BLaER1 (cell line): ENCODE measurements at regions not wholly inside any gene's neighbourhood (a gene's known extent, or its start where the extent isn't known, plus 50 kb on each side); places are given as distances from the start of the nearest gene placed in this dataset.

Source experiments
- H3K27ac ChIP-seq: shearing (Covaris generic); formaldehyde crosslinking; 2 replicates; pipeline ENCODE4 v1.8.1; 2022
- H3K27me3 ChIP-seq: shearing (Covaris generic); formaldehyde crosslinking; 2 replicates; pipeline ENCODE4 v1.8.1; 2022
- H3K36me3 ChIP-seq: shearing (Covaris generic); formaldehyde crosslinking; 2 replicates; pipeline ENCODE4 v1.8.1; 2022
- H3K4me1 ChIP-seq: shearing (Covaris generic); formaldehyde crosslinking; 2 replicates; pipeline ENCODE4 v1.8.1; 2022
- H3K4me2 ChIP-seq: shearing (Covaris generic); formaldehyde crosslinking; 2 replicates; pipeline ENCODE4 v1.8.1; 2022
- H3K4me3 ChIP-seq: shearing (Covaris generic); formaldehyde crosslinking; 2 replicates; pipeline ENCODE4 v1.8.1; 2022
- H3K9ac ChIP-seq: shearing (Covaris generic); formaldehyde crosslinking; 2 replicates; pipeline ENCODE4 v1.8.1; 2022
- H3K9me3 ChIP-seq: shearing (Covaris generic); formaldehyde crosslinking; 2 replicates; pipeline ENCODE4 v1.8.1; 2022
- H4K20me1 ChIP-seq: shearing (Covaris generic); formaldehyde crosslinking; 2 replicates; pipeline ENCODE4 v1.8.1; 2022
- Cebpa-rat ChIP-seq: shearing (Covaris generic); IDR thresholded peaks from 2 replicates; pipeline ENCODE4 v1.8.1; 2022

DNA sequence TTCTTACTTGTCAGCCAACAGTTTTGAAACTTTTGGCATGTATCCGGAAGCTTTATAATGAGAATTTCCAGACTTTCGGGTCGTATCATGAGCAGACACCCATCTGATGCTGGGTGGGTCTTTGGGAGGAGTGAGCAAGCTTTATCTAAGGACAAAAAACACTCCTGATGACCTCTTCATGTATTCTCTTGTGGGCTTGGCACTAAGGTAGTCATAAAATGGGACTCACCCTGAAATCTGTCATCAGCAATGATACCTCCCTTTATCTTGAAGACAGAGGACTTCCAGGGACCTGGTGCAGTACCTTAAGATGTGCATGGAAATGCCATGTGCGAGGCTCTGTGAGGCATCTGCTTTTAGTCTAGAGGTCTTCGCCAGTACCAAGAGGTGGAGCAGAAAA lies 346.3 kb upstream of the PPARGC1A start:
- H4K20me1 ChIP-seq = no peaks in the 10 kb centered on the region
- H3K9me3 ChIP-seq = no peaks in the 10 kb centered on the region
- no peak overlapping the region for H3K4me3 ChIP-seq
- H3K9ac ChIP-seq = no peak overlapping the region
- TF ChIP-seq Cebpa-rat = no peak
- H3K27ac ChIP-seq = no peak overlapping the region
- H3K36me3 ChIP-seq = no peaks in the 10 kb centered on the region
- H3K4me2 ChIP-seq = no peak overlapping the region
- H3K27me3 ChIP-seq = no peaks in the 10 kb centered on the region
- no peaks in the 10 kb centered on the region for H3K4me1 ChIP-seq

DNA sequence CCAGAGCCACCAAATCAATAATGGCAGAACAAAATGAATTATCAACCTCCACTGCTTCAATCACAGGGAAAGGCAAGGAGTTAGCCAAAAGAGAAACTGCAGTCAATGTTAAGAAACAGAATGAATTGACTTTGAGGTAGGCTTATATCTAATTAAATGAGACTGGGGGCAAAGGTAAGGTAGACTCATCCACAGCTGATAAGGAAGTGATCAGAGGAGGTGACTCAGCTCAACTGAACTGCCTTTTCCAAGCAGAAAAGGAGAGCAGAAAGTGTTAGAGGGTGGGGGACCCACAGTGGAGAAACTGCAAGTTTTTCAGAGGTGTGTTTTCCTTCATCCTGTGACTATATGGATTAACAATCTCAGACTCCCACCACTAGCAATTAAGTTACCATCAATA lies 345.8 kb upstream of the PPARGC1A start:
- Histone ChIP-seq H3K4me2 (no peak overlapping the region), H3K9ac (no peak overlapping the region), H4K20me1 (no peaks in the 10 kb centered on the region)

DNA sequence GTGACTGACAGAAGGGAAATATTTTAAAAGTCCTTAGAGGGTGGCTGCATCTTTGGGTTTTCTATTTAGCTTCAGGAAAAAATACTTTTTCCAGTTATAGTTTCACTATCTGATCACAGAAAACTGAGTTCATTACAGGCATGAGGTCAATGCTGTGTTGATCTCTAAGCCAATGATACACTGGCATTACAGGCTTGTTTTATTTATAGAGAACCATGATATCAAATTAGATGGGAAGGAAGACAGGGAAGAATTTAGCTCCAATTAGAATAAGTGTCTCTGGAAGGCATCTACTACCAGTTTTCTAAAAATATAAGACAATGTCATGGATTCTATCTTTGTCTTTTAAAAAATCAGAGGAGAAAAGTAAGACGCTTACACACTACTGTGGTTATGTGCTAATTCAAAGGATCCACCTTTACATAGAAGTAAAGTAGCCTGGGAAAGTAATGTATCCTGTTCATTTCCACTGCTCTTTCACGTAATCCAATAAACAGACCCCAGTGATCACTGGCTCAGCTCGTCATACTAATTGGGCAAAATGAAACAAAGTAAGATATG lies 344.5 kb upstream of the PPARGC1A start:
- Histone ChIP-seq H3K27ac (no peak overlapping the region), H3K4me3 (no peak overlapping the region), H3K36me3 (no peaks in the 10 kb centered on the region), H3K27me3 (no peaks in the 10 kb centered on the region), H3K4me2 (no peak overlapping the region), H4K20me1 (no peaks in the 10 kb centered on the region), H3K4me1 (no peaks in the 10 kb centered on the region), H3K9ac (no peak overlapping the region), H3K9me3 (no peaks in the 10 kb centered on the region)
- no peak for TF ChIP-seq Cebpa-rat

More for the DNA sequence above, 345.8 kb upstream of the PPARGC1A start:
- H3K27ac ChIP-seq = no peak overlapping the region
- H3K9me3 ChIP-seq = no peaks in the 10 kb centered on the region
- H3K36me3 ChIP-seq = no peaks in the 10 kb centered on the region
- TF ChIP-seq Cebpa-rat = no peak
- H3K4me3 ChIP-seq = no peak overlapping the region
- no peaks in the 10 kb centered on the region for H3K4me1 ChIP-seq
- H3K27me3 ChIP-seq = no peaks in the 10 kb centered on the region

DNA sequence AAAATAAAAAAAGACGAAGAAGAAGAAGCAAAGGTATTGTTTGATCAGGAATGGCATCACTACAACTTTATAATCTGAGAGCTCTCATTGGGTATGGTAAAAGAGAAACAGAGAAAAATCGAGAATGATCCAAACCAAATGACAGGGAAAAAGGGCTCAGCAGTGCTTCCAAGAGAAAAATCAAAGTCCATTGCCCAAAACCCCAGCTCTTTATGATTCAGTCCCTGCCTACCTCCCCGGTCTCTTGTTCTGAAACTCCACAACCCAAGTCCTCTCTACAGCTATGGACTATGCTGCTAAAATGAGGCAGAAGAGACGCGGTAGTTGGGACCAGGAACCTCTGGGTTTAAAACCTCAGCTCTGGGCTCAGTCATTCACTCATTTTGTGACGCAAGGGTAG lies 341.1 kb upstream of the PPARGC1A start:
- no peak overlapping the region for H3K27ac ChIP-seq
- no peaks in the 10 kb centered on the region for H3K27me3 ChIP-seq
- H3K9ac ChIP-seq = no peak overlapping the region
- H3K9me3 ChIP-seq = no peaks in the 10 kb centered on the region
- H3K4me3 ChIP-seq = no peak overlapping the region
- no peak overlapping the region for H3K4me2 ChIP-seq
- no peaks in the 10 kb centered on the region for H4K20me1 ChIP-seq
- TF ChIP-seq Cebpa-rat = no peak
- H3K4me1 ChIP-seq = peaks cover 14% of the 10 kb centered on the region
- H3K36me3 ChIP-seq = no peaks in the 10 kb centered on the region

DNA sequence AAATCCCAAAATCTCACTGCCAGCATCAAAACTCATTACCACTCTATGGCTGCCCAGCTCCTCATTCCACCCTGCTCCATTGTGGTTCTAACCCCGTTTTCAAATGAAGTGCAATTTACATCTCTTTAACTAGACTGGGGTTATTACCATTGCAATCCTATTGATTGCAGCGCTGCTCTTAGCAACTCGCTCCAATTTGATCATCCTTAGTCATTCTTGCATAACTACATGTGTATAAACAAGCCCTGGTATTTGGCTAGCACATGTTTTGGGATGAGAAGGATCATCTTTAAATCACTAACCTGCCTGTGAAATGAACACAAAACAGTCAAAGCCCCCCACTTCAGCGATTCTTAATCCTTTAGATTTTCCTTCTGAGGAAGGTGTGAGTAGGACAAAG lies 340.1 kb upstream of the PPARGC1A start:
- peaks cover 16% of the 10 kb centered on the region for H3K4me1 ChIP-seq
- H3K27me3 ChIP-seq = no peaks in the 10 kb centered on the region
- H4K20me1 ChIP-seq = no peaks in the 10 kb centered on the region
- no peaks in the 10 kb centered on the region for H3K9me3 ChIP-seq
- H3K9ac ChIP-seq = no peak overlapping the region
- no peak overlapping the region for H3K4me3 ChIP-seq
- no peak for TF ChIP-seq Cebpa-rat
- H3K27ac ChIP-seq = no peak overlapping the region
- H3K36me3 ChIP-seq = no peaks in the 10 kb centered on the region
- no peak overlapping the region for H3K4me2 ChIP-seq

DNA sequence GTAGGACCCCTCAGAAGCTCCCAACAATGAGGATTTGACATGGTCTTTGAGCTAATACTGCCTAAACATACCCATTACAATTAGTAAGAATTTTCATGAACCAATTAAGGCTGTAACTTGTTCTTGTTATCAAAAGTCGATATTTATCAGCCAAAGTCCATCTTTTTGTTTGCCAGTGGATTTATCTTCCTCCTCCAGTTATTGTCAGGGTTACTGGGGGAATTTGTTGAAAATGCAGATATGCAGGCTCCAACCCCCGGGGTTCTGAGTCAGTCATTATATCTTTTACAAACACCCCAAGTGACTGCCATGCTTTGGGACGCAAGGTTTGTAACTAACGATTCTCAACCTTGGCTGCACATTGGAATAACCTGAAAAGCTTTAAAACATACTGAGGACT lies 338.8 kb upstream of the PPARGC1A start:
- Histone ChIP-seq H3K4me2 (no peak overlapping the region), H3K9me3 (no peaks in the 10 kb centered on the region), H3K27me3 (no peaks in the 10 kb centered on the region), H3K36me3 (no peaks in the 10 kb centered on the region), H3K9ac (no peak overlapping the region), H3K4me3 (no peak overlapping the region), H3K4me1 (peaks cover 16% of the 10 kb centered on the region), H4K20me1 (no peaks in the 10 kb centered on the region), H3K27ac (no peak overlapping the region)
- TF ChIP-seq Cebpa-rat = no peak

DNA sequence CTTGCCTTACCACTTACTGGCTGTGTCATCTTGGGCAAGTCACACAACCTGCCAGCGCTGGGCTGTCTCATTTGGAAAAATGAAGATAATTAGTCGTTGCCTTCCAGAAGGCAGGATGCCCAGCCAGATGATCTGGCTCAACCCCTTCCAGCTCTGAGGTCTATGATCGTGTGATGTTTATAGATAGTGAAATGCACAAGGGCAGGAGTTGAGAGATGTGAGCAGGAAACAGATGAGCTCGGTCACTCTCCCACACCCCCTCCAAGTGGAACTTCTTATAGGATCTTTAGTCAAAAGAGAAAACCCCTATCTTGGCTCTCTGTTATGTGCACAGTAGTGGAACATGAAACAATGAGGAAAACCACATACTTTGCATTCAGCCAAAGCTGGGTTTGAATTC lies 336.8 kb upstream of the PPARGC1A start:
- Histone ChIP-seq H3K4me3 (no peak overlapping the region), H4K20me1 (no peaks in the 10 kb centered on the region), H3K27ac (no peak overlapping the region), H3K9me3 (no peaks in the 10 kb centered on the region), H3K27me3 (no peaks in the 10 kb centered on the region), H3K9ac (no peak overlapping the region), H3K4me2 (peak overlapping the region; percentile 49), H3K36me3 (no peaks in the 10 kb centered on the region), H3K4me1 (peaks cover 16% of the 10 kb centered on the region)
- TF ChIP-seq Cebpa-rat = no peak

DNA sequence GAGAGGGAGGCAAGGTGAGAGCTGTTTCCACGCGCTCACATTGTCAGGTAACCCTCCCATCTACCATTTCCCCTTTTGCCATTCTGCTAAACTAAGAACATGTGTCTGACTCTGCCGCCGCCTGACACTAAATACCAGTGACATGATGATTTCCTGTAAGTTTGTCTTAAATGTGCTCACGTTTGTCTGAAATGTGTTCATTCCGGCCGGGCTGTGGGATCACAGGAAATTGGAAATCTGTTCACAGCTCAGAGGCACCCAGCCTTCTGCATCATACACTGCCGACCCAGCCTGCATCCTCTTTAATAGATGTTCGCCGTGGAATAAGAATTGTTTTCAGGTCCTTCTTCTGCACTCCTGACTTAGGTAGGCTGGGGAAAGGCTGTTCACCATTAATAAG lies 336.2 kb upstream of the PPARGC1A start:
- peaks cover 16% of the 10 kb centered on the region for H3K4me1 ChIP-seq
- TF ChIP-seq Cebpa-rat = no peak

DNA sequence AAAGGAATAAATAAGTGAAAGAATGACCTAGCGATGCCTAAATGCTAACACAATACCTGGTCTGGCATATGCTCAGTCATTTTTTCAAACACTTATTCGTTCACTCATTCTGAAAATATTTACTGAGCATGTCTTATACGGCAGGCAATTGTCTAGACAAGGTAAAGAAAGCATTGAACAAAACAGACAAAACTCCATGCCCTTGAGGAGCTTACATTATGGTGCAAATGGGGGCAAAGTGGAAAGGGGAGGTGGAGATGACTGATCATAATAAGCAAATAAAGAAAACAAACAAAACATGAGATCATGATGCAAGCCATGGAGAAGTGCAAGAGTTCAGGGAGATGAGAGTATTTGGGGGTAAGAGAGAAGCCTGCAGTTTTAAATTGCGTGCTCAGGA lies 334.6 kb upstream of the PPARGC1A start:
- no peaks in the 10 kb centered on the region for H4K20me1 ChIP-seq
- no peak overlapping the region for H3K27ac ChIP-seq
- no peak for TF ChIP-seq Cebpa-rat
- H3K27me3 ChIP-seq = no peaks in the 10 kb centered on the region
- no peak overlapping the region for H3K9ac ChIP-seq
- H3K9me3 ChIP-seq = no peaks in the 10 kb centered on the region
- H3K4me1 ChIP-seq = peaks cover 16% of the 10 kb centered on the region
- no peak overlapping the region for H3K4me2 ChIP-seq
- H3K4me3 ChIP-seq = no peak overlapping the region
- no peaks in the 10 kb centered on the region for H3K36me3 ChIP-seq

More for the DNA sequence above, 336.2 kb upstream of the PPARGC1A start:
- H3K4me3 ChIP-seq = no peak overlapping the region
- H3K27me3 ChIP-seq = no peaks in the 10 kb centered on the region
- H3K27ac ChIP-seq = no peak overlapping the region
- peak overlapping the region; percentile 49 for H3K4me2 ChIP-seq
- no peaks in the 10 kb centered on the region for H4K20me1 ChIP-seq
- H3K9ac ChIP-seq = no peak overlapping the region
- no peaks in the 10 kb centered on the region for H3K9me3 ChIP-seq
- no peaks in the 10 kb centered on the region for H3K36me3 ChIP-seq

DNA sequence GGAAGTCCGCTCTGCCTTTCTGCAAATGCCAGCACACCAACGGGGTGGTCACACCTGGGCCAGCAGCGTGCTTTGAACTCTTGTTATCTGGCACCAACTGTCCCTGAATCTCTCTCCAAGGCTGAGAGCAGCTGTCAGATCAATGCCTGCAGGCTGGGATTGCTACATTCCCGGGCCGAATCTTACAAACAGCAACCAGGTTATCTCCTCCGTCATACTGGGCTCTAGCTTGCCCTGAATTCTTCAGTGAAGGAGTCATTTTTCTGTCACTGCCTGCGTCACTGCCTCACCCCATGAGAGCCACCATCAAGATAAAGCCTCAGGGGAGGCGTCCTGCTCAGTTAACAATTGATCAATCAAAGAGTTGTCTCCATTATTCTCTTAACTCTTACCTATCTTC lies 329.4 kb upstream of the PPARGC1A start:
- TF ChIP-seq Cebpa-rat = no peak

DNA sequence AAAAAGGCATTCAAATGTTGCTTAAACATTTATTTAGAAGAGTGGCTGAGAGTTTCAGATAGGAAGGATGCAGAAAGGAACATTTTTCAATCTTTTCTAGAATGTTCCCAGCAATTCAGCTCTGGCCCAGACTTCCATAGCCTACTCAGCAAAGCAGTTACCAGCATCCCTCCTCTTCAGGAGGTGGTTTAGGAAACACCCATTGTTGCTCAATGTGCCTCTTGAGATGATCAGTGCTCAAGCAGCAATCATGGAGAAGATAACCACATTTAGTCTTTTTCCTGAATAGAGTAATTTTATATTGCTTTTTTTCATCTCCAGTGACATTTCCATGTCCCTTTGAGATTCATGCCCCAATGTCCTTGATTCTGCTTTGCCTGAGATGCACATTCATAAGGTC lies 328.7 kb upstream of the PPARGC1A start:
- no peak overlapping the region for H3K4me2 ChIP-seq

More for the DNA sequence above, 329.4 kb upstream of the PPARGC1A start:
- Histone ChIP-seq H3K36me3 (no peaks in the 10 kb centered on the region), H3K27me3 (no peaks in the 10 kb centered on the region), H3K4me3 (no peak overlapping the region), H3K9ac (no peak overlapping the region), H4K20me1 (no peaks in the 10 kb centered on the region), H3K4me1 (no peaks in the 10 kb centered on the region), H3K4me2 (no peak overlapping the region), H3K9me3 (no peaks in the 10 kb centered on the region), H3K27ac (no peak overlapping the region)

More for the DNA sequence above, 328.7 kb upstream of the PPARGC1A start:
- Histone ChIP-seq H3K9me3 (no peaks in the 10 kb centered on the region), H3K4me3 (no peak overlapping the region), H4K20me1 (no peaks in the 10 kb centered on the region), H3K27ac (no peak overlapping the region), H3K36me3 (no peaks in the 10 kb centered on the region), H3K27me3 (no peaks in the 10 kb centered on the region), H3K9ac (no peak overlapping the region), H3K4me1 (no peaks in the 10 kb centered on the region)
- TF ChIP-seq Cebpa-rat = no peak
